Epithelial cell of proximal tubule (primary cell): ENCODE measurements at regions not wholly inside any gene's neighbourhood (a gene's known extent, or its start where the extent isn't known, plus 50 kb on each side); places are given as distances from the start of the nearest gene placed in this dataset.

Experiments
- DNase-seq: peaks from one replicate; pipeline ENCODE4 v3.0.0-alpha.2; 2011; ENCODE audit warnings: low read depth
- H3K4me3 ChIP-seq: 2 replicates; pipeline ENCODE4 v1.5.1; 2011; ENCODE audit warnings: low read depth, mild to moderate bottlenecking, low read length
- TF ChIP-seq, protein P1 (sequence below): conservative IDR thresholded peaks from 2 replicates; pipeline ENCODE4 v1.5.1; 2012; ENCODE audit warnings: low read depth, mild to moderate bottlenecking, low read length

DNA sequence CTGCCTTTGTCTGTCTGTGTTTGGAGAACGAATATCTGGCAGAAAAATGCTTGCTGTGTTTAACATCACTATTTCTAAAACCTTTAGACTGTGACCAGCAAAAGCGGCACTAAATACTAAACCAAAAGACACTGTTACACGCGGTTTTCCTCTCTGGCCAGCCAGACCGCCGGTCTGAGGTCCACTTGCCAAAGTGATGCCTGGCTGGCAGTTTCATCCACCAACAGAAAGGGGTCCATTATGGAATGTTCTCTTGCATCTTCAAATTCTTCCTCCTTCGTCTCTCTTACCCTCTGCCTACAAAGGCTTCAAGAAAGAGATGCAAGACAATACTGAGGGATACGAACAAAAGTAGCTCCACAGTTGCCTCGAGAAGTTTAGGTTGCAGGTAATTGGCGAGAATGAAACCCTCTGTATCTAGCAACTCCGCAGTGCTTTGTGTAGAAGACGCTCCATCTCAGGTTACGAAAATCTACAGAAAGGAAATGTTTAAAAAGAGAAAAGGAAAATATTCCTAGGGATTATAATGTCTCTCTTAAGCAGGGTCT lies 176.6 kb downstream of the TRIM27 start:
- peak overlapping the region; percentile 38 for H3K4me3 ChIP-seq
- TF ChIP-seq, protein P1, sequence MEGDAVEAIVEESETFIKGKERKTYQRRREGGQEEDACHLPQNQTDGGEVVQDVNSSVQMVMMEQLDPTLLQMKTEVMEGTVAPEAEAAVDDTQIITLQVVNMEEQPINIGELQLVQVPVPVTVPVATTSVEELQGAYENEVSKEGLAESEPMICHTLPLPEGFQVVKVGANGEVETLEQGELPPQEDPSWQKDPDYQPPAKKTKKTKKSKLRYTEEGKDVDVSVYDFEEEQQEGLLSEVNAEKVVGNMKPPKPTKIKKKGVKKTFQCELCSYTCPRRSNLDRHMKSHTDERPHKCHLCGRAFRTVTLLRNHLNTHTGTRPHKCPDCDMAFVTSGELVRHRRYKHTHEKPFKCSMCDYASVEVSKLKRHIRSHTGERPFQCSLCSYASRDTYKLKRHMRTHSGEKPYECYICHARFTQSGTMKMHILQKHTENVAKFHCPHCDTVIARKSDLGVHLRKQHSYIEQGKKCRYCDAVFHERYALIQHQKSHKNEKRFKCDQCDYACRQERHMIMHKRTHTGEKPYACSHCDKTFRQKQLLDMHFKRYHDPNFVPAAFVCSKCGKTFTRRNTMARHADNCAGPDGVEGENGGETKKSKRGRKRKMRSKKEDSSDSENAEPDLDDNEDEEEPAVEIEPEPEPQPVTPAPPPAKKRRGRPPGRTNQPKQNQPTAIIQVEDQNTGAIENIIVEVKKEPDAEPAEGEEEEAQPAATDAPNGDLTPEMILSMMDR: no peak
- DNase-seq: no peak

- TF ChIP-seq, protein P1: no peak
- DNase-seq: peak; percentile 35
- H3K4me3 ChIP-seq: peak overlapping the region; percentile 38
Measured at GRCh38 chr6:28747631-28748157, 176.1 kb downstream of the TRIM27 start.

DNA sequence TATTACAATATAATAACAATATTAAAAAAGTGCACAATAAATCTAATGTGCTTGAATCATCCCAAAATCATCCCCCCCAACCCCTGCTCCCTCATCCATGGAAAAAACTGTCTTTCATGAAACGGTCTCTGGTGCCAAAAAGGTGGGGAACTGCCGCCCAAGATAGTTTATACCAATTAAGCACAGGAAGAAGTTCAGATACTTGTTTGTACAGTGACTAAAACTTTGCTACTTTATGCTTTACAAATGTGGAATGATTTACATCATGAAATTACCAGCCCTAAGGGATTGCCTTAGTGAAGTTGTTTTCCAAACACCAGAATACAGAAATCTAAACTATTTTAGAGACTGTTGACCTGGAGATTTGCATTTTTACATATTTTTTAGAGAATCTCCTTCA lies 175.6 kb downstream of the TRIM27 start:
- no peak overlapping the region for H3K4me3 ChIP-seq
- no peak for DNase-seq
- TF ChIP-seq, protein P1: no peak

GRCh38 chr6:28750926-28751458 lies 172.8 kb downstream of the TRIM27 start:
- no peak overlapping the region for H3K4me3 ChIP-seq
- TF ChIP-seq, protein P1: no peak
- DNase-seq: no peak

GRCh38 chr6:28751514-28751913 lies 172.3 kb downstream of the TRIM27 start:
- TF ChIP-seq, protein P1: no peak
- H3K4me3 ChIP-seq: no peak overlapping the region
- DNase-seq: no peak

DNA sequence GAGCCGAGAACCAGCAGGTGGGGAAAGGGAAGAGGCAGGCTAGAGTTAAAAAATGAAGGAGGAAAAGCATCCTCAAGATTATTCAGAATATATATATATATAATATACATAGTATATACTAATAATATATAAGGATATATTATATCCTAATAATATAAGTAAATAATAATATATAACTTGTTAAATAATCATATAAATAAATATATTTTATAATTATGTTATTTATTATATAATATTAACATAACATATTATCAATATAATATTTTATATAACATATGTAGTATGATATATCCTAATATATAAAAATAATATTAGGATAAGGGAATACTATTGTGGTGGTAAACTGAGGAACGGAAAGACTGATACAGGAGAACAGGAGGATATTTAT lies 171.8 kb downstream of the TRIM27 start:
- no peak for DNase-seq
- H3K4me3 ChIP-seq: no peak overlapping the region
- TF ChIP-seq, protein P1: no peak
